Erythroblast (primary cell): ENCODE measurements at regions not wholly inside any gene's neighbourhood (a gene's known extent, or its start where the extent isn't known, plus 50 kb on each side); places are given as distances from the start of the nearest gene placed in this dataset.

Experiments used
- GATA1 ChIP-seq: IDR thresholded peaks from 2 replicates; pipeline ENCODE4 v1.6.1; 2011; ENCODE audit warnings: low read depth, mild to moderate bottlenecking, control low read depth, low read length, moderate library complexity
- POLR2A ChIP-seq: IDR thresholded peaks from 2 replicates; pipeline ENCODE4 v1.6.1; 2011; ENCODE audit warnings: mild to moderate bottlenecking, low read length

GRCh38 chr2:146867477-146867986, 977.3 kb upstream of the ACVR2A start:
- no peak for TF ChIP-seq POLR2A
- TF ChIP-seq GATA1: no peak
